AG04449 (cell line): ENCODE measurements at regions not wholly inside any gene's neighbourhood (a gene's known extent, or its start where the extent isn't known, plus 50 kb on each side); places are given as distances from the start of the nearest gene placed in this dataset.

Experiments
- CTCF ChIA-PET: fragments of 350-600 bp; formaldehyde crosslinking; extraction: SDS; loops from one replicate; lab custom pipeline; 2021; ENCODE audit warnings: antibody characterized with exemption; lab: Yijun Ruan, JAX
- POLR2A ChIA-PET: fragments of 400-600, 350-600 bp; formaldehyde crosslinking; extraction: SDS; loops from one replicate; lab custom pipeline; 2020; ENCODE audit warnings: antibody characterized with exemption, inconsistent platforms; lab: Yijun Ruan, JAX
- DNase-seq: peaks from one replicate; pipeline ENCODE4 v3.0.0-alpha.2; 2010; ENCODE audit warnings: low read depth, low spot score
- H3K4me3 ChIP-seq: 2 replicates; pipeline ENCODE4 v1.5.1; 2011; ENCODE audit warnings: low read depth, mild to moderate bottlenecking, control low read depth, low read length
- TF ChIP-seq, protein P1 (sequence below): IDR thresholded peaks from one replicate; pipeline ENCODE4 v1.5.1; 2011; ENCODE audit warnings: mild to moderate bottlenecking, moderate library complexity, low read length, control low read depth, inconsistent platforms; ENCODE audit not compliant: insufficient read depth; ENCODE audit errors: missing control alignments

GRCh38 chr1:175822580-175822979, 79.2 kb upstream of the TNR start:
- no peak for DNase-seq
- no peak overlapping the region for H3K4me3 ChIP-seq
- POLR2A ChIA-PET = no interaction called here
- CTCF ChIA-PET = no interaction called here
- TF ChIP-seq, protein P1, sequence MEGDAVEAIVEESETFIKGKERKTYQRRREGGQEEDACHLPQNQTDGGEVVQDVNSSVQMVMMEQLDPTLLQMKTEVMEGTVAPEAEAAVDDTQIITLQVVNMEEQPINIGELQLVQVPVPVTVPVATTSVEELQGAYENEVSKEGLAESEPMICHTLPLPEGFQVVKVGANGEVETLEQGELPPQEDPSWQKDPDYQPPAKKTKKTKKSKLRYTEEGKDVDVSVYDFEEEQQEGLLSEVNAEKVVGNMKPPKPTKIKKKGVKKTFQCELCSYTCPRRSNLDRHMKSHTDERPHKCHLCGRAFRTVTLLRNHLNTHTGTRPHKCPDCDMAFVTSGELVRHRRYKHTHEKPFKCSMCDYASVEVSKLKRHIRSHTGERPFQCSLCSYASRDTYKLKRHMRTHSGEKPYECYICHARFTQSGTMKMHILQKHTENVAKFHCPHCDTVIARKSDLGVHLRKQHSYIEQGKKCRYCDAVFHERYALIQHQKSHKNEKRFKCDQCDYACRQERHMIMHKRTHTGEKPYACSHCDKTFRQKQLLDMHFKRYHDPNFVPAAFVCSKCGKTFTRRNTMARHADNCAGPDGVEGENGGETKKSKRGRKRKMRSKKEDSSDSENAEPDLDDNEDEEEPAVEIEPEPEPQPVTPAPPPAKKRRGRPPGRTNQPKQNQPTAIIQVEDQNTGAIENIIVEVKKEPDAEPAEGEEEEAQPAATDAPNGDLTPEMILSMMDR = no peak

GRCh38 chr1:175820456-175821025, 77.1 kb upstream of the TNR start:
- TF ChIP-seq, protein P1 = no peak
- H3K4me3 ChIP-seq = no peak overlapping the region
- POLR2A ChIA-PET = no interaction called here
- CTCF ChIA-PET = no interaction called here
- DNase-seq = no peak

DNA sequence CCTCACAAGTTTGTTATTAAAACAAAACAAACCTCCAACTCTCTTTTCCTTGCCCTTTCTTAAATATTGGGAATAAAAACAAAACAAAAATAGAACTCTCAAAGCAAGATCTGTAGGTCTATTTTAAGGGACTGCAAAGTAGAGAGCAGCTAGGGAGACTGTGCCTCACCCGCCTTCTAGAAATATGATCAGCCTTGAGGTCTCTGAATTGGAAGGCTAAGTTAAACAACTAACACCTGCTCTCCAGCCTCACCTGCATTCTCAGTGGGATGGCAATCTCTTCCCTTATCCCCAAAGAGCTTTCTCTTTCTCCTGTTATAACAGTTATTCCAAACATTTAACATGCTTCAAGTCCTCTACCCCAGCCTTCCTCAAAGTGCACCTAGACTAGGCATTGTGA, 75.5 kb upstream of the TNR start:
- POLR2A ChIA-PET = no interaction called here
- CTCF ChIA-PET = no interaction called here

DNA sequence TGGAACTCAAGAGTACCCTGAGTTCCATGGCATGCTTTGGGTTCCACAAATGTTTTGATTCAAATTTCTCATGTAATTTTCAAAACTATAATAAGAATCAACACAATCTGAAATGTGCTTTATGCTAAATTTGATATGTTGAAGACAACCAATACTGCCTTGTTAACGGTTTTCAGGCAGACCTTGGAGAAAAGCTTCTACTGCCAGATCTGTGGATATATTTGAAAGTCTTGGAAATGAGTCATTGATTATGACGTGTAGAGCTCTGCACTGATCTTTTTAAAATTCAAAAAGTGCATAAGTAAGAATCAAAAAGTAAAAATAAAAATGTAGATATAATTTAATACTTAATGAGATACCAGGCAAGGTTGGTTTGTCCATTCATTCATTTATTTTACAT, 74.0 kb upstream of the TNR start:
- TF ChIP-seq, protein P1 = no peak
- no peak for DNase-seq
- no peak overlapping the region for H3K4me3 ChIP-seq
- ChIA-PET POLR2A (no interaction called here), CTCF (no interaction called here)

More for the DNA sequence above, 75.5 kb upstream of the TNR start:
- H3K4me3 ChIP-seq = no peak overlapping the region
- DNase-seq = no peak
- TF ChIP-seq, protein P1 = no peak

GRCh38 chr1:175814885-175815284, 71.5 kb upstream of the TNR start:
- TF ChIP-seq, protein P1 = no peak
- POLR2A ChIA-PET = no interaction called here
- CTCF ChIA-PET = no interaction called here
- H3K4me3 ChIP-seq = no peak overlapping the region
- no peak for DNase-seq

GRCh38 chr1:175812936-175813335, 69.5 kb upstream of the TNR start:
- CTCF ChIA-PET = no interaction called here
- no peak for DNase-seq
- POLR2A ChIA-PET = no interaction called here
- no peak overlapping the region for H3K4me3 ChIP-seq
- TF ChIP-seq, protein P1 = no peak
